ENCODE measurements at regions not wholly inside any gene's neighbourhood (a gene's known extent, or its start where the extent isn't known, plus 50 kb on each side); places are given as distances from the start of the nearest gene placed in this dataset.

DNA sequence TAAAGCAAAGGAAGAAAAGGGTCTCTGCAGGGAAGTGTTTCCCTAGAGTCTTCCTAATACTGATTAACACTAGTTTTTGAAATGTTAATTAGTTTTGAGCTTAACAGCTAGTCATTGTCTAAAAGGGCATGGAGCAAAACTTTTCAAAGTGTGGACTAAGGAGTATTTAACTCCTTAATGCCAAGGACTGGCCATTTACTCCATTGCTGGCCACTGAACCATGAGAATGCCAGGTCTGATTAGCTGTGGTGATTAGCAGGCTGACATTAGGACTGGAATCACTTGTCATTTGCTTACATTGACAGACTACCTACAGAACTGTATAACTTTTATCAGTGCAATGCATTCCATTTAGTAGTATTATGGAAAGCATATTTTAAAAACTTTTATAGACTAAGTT is 987.0 kb downstream of the NR2F1-AS1 start:
- no peak for DNase-seq

DNA sequence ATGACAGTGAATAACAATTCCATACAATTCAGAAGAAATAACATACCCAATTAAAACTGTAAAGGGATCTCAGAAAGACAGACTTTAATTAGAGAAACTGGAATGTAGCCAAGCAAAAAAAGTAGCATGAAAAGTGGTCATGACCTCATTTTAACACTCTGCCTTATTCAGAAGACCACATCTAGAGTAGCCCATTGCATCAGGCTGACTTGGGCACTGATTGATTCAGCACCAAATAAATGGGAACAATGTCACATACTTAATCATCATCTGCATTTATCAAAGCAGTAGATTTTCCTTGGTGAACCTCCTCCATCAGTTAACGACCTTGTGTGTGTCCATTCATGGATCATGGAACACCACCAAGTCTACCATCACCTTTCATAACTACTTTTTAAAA is 992.1 kb downstream of the NR2F1-AS1 start:
- no peak for DNase-seq

DNA sequence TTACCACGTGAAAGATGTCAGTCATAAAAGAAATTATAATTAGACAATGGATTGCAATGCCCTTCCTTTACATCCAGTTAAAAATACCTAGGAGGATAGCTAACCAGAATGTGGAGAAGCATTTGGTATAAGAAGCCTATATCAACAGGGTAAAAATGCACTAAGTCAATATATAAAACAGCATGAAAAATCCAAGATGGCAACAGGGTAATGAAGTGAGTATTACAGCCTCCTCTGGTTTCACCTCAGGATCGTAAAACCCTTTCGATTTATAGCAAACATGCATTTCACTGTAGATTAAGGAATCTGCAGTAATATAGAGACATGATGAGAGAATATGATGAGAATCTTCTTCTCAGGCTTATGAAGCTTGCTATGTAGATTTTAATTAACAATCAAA is 999.3 kb downstream of the NR2F1-AS1 start:
- no peak for DNase-seq

DNA sequence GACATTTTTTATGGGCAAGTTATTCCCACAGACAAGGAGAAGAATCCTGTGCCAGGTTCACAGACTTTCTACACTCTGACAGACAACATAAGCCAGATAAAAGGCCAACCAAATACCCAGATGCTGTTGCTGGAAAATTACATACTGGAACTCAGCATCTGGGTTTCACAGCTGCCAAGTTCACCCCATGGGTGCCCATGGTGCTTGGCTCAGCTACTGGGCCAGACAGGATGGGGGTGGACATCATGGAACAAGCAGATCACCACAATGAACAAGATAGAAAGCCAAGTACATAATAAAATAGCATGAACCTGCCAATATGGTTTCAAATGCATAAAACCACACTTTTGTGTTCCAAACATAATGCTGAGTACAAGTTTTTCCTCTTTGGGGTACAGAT is 999.8 kb downstream of the NR2F1-AS1 start:
- DNase-seq, result no peak

DNA sequence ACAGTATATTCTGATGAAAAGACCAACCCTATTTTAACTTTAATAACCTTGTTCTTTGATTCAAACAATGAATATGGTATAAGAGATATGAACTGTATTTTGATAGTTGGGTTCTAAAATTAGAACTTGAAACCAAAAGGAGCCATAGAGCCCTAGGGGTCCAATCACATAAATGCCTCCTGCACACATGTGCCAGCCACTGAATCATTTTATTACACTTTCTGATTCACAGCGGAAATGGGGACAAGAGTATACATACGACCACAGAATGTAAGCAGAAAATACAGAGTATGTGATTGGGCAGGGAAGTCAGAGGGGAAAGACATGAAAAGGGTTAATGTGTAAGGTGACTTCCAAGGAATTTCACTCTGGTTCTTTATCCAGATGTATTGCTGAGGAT is 1000.2 kb downstream of the NR2F1-AS1 start:
- DNase-seq, result no peak

DNA sequence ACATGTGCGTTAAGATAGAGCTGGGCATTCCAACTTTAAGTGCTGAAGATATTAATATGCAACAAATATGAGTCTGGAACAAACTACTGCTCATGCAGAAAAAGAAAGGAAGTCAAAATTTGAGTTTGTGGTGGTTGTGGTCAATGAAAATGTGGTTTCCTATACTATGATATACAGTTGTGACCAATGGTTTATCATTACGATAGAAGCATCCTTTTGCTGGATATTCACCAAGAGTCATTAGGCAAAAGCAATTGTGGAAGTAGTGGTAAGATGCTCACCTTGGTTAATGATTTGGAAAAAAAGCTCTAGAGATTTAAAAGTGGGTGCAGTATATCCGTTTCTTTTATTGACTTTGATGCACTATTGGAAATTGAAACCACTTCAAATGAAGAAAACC is 1007.0 kb downstream of the NR2F1-AS1 start:
- DNase-seq, result no peak

DNA sequence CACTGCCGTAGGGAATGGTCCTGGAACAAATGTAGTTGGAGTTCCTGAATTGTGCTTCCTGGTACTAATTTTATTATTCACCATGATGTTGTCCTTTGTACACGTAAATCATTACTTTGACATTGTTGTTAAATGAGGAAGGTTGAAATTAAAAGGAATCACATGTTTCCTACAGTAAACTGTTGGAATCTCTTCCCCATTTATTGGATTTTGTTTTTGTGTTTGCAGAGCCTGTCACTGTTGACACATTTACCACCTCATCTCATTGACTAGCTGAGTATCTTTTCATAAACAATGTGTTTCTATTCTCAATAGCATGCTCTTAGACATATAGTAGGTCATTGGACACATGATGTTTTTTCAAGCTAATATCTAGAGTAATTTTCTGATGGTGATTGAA is 1012.5 kb downstream of the NR2F1-AS1 start:
- DNase-seq, result no peak

DNA sequence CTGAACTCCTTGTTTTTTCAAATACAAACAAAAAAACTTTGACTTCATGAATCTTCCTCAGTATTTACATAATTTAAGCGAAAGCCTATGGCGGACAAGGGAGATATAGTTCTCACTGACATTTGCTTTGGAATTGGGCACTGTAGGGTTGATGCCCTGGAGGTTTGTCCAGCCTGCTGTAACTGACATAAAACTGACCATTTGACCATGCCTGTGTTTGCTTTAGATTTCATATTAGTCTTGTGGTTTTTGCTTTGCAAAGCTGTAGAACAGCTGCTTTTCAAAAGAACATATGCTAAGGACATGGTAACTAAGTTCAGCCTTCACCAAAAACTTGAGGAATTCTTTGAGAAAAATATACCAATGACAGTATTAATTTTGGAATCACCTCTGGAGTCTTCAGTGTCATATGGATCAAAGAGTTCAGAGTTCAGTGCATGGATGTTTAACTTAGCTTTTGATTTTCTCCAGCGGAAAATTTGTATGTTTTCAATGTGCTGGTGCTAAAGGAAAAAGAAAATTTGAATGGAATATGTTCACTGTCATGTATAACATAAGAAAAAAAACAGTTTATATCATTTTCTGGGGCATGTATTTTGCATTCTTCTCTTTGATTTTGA is 1013.1 kb downstream of the NR2F1-AS1 start:
- no peak for DNase-seq

DNA sequence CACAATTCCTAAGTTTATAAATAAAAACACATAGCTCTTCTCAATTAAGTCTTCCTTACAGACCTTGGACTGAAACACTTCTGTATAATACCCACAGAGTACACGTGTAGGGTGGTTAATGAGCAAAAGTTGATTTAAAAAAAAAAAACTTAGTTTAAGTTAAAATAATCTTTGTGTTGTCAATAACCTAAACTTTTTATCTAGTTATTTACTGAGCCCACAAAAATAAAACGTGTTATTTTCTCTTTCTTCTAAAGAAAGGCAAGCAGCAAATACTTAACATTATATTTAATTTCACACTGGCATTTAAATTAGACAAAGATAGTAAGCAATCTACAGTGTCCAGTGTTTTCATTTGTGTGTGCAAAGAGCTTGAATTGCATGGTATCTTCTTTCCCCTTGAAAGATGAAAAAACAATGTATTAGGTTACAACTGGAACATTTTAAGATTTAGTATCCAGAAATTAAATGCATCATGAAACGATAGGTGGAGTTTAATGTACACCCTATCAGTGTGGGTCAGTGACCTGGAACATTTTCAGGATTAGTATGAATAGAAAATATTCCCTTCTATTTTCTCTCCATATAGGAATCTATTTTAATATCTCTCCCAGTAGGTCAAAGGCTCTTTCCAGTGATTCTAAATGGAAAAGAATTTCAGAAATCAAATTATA is 1014.8 kb downstream of the NR2F1-AS1 start:
- DNase-seq, result no peak

DNA sequence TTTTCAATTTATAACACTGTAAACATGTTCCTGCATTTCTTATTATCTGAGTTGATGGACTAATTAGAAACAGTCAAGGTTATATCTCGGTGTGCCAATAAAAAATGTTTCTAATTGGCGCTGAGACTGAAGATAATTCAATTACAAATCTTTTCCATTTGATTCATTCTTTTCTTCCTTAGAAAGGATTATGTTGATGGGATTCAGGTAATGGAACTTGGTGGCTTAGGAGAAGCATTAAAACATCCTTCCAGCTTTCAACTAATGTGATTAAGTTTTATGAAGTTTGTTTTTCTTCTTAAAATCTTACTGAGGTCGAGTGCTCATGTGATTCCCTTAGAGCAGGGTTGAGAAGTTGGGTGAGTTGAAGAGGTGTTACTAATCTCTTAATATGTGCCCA is 1015.3 kb downstream of the NR2F1-AS1 start:
- no peak for DNase-seq

DNA sequence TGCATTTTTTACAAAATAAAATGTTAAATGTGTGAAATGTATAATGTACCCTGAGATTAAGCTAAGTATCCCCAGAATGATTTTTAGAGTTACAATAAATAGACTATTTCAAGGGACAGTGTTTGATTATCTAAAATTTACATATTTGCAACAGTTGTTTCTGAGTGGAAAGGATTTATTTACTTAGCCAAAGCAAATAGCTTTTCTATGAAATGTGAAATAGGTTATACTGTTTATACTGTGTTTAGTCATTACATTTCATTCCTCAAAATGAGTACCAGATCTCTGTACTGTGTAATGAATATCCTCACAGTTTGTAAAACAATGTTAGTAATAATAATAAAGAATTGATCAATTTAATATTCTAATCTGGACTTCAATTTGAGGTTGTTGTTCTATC is 1019.0 kb downstream of the NR2F1-AS1 start:
- no peak for DNase-seq

DNA sequence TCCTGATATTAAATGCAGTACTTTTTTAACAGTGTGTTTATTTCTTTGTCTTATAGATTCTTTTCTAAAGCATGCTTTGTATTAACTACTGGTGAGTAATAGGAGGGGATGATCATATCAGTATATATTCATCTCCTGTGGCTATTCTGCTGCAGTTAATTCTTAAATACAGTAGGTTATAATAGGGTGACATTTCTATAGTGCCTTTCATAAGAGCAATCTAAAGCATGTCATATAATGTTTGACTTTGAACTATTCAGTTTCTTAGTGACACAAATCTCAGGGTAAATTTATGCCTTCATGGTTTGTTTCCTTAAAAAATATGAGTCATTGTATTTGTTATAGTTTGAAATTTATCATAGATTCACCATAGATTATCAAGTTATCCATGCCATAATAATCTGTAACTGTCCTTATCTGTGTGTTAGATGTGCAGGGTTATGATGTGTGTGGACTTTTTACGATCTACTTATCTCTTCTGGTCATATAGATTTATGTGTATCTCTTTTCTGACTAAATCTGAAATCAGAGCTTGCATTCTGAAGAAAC is 1019.5 kb downstream of the NR2F1-AS1 start:
- no peak for DNase-seq

DNA sequence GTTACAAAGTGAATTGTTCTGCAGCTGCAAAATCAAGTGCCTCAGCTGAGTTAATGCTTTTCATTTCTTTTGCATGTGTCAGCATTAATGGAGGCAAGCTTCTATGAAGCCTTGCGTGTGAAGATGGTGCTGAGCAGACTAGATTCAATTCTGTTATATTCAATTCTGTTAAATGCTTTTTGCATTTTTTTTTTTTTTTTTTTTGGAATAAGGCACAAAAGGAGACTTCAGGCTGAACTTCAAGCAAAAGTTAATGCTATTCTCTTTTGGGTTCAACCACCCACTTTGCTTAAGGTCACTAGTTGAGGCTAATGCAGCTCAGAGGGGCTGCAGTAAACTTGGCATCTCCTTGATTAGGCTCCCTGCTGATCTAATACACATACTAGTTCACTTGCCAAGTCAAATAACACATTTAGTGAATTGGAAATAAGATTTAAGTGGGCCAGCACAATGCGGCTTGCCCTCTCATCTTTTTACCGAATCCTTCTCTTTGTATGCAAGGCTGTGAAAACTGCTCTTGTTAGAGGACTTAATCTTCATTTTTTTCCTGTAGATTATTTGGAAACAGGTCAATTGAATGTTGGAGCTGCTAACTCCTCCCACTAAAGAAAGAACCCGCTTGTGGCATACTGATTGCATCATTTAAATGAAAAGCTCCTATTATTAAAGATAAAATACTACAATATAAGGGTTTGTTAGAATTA is 1020.2 kb downstream of the NR2F1-AS1 start:
- no peak for DNase-seq

DNA sequence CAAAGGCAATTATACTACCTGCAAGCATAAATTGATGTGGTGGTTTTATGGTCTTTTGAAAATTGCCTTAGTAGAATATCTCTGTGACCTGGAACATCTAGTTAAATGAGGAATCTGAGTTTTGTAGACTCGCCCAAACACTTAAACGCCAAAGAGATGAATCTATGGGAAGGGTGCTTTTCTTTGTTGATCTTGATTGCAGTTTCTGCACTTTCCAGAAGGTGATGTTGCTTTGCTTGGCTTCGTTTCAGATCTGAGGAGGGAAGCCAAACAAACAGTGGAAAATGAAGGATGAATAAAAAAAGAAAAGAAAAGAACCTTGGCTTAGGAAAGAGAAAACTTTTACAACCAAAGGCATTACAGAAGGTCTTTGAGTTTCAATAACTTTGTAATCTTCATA is 1021.2 kb downstream of the NR2F1-AS1 start:
- DNase-seq, result no peak

DNA sequence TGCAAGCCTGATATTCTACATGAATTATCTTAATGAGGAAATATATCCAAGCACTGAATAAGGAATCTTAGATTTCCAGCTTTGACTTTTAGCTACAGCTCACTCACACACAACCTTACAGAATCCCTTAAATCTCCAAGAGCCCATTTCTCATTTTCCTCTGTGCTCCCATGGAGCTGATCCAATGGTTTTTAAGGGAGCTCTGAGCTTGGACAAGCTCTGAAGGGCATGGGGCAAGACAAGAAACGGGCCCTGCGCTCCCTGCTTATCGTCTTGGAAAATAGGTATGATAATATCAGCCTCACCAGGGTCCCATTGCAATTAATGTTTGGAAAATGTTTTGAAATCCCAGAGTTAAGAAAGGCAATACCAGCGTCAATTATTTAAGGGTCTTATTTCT is 1021.7 kb downstream of the NR2F1-AS1 start:
- DNase-seq, result no peak

DNA sequence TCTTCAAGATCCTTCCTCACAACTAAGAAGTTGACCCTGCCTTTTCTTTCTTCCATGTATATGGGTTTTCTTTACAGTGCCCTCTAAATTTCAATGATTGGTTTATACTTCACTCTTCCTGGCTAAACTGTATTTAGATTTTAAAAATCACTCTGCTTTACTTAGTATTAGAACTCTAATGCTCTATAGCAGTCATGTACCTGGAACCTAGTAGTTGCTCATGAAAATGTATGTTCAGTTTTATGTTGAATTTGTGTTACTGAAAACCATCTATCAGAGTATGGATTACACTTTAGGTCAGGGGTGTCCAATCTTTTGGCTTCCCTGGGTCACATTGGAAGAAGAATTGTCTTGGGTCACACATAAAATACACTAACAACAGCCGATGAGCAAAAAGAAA is 1024.3 kb downstream of the NR2F1-AS1 start:
- no peak for DNase-seq

DNA sequence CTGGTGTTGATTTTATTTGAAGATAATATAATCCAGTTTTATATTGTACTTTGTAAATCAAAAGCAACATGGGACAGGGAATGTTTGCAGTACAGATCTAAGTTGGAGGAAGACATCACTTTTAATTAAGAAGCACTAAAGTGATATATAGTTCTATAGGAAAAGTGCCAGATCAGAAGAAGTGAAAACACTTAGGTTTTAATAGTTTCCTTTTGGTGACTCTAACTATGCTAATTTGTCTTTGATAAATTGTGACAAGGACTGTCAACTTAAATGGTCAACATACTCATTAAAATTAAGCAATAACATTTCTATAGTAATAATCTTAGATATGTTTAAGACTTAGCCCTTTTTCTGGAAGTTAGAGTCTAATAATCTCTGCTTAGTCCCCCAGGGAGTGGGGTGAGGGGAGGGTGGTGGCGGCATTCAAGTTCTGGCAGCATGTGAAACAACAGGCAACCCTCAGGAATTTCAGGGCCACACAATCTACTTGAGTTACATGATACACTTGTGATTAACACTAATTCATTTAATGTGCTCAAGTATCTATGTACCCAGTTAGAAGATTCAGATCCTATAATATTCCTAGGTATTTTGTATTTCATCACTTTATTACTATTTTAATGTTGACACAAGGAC is 1026.5 kb downstream of the NR2F1-AS1 start:
- no peak for DNase-seq

DNA sequence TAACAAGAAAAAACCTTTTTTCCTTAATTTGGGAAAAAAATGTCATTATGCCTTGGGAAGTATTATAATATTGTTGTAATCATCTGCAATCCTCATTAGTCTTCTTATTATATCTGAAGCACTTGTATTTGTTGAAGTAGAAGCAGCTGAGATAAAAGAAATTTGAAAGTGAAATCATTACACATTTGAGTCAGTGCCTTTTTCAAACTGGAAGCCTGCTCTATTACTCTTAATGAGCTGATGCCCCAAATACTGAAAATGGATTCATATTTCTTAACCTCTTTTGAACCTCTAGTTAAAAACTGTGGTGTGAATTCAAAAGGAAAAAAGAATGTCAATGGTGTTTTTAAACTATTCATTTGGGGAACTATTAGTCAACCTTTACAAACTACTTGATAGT is 1027.7 kb downstream of the NR2F1-AS1 start:
- no peak for DNase-seq

DNA sequence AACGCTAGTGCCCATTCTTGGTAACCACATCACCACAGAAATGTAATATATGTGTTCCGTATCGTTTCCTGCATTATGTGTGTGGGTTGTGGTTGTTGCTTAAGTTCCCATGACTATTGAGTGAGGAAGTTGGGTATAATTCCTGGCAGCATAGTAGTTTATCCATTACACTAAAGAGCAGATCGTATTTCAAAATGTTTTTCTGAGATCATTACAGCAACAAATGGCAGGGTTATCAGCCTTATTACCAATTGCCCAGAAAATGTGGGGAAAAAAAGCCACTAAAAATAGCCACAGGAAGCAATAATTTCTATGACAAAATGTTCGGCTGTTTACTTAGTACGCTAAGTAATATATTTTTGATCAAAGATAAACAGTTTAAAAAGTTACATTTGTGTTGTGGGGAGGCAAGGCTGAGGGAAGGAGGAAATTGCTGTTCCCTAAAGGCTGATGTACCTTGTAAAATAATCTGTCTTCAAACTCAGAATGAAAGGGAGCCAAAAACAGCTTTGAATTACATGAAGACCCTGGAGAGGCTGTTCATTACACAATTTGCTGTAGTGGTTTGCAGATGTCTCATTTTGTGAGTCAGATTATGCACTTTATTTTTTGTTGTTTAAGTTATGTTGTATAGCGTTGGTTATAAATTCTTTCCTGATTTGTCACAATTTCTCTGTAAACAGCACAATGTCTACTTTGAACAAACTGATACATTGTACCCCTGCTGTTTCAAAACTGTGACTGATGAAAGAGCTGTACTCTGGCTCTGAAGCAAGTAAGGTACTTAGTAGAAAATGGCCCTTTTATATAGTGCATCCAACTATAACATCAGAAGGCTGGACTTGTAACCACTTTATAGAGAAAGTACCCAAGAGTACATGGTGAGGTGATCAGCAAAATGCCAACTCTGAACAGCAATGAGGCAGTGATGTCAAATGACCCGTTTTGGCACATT is 1028.5 kb downstream of the NR2F1-AS1 start:
- peak; percentile 36 for DNase-seq

DNA sequence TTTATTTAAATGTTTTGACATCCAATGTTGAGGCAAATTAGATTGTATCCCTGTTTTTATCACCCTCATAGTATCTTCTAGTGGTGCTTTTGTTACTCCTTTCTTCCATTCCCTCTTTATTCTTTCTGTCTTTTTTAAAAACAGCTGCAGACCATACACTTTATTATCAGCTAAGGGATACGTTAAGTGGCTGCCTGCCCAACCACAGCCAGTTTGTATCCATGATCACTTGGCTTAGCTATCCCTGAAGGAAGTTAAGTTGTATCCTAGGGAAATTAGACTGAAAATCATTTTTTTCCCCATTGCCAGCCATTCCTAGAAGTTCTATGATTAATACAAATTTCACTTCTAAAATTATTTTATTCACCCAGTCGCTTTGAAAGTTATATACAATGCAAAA is 1032.7 kb downstream of the NR2F1-AS1 start:
- DNase-seq, result no peak

DNA sequence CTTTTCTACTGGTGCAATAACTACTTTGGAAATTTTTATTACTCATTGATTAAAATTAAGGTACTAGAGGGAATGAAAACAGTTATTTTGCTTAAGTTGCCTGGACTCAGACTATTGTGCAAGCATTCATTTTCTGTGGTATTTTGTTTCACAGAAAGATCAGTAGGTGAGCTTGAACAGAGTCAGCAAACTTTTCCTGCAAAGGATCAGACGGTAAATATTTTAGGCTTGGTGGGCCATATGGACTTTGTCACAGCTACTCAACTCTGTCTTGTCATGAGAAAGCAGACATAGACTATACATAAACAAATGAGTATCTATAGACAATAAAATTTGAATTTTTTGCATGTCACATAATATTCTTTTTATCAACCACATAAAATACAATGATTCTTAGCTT is 1036.4 kb downstream of the NR2F1-AS1 start:
- no peak for DNase-seq

DNA sequence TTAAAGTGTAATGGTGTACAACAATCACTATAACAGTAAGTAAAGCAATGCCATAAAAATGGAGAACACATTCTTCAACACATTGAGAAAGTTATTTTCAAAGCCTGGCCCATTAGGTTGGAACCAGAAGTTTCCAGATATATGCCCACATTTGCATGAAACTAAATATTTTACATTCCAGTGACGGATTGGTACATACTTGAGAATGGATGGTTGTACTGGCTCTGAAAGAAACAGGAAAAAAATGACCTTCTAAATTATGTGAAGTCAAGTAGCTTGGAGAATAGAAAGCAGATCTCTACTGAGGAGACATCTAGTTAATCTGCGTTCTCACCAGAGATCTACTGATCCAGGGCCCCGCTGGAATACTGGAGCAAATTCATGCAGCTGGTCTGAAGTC is 1037.0 kb downstream of the NR2F1-AS1 start:
- DNase-seq, result no peak

DNA sequence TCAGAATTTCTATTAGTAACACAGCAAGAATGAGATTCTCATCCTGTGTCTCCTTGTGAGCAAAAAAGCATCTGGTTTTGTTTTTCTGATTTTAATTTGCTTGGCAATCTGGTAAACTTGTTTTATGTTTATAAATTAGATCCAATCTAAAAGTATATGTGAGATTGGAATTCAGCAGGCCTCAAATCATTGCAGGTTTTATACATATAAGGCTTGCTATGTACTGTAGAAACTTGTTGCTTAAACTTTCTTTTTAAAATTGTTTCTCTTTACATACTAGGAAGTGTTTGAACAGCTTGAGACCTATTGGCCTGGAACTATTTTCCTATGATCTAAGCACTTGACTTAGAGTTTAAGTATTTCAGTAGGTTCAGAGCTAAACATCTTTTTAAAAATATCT is 1037.8 kb downstream of the NR2F1-AS1 start:
- no peak for DNase-seq

All from SHP77 treated with DMSO at 0.1 percent for 48 hours (cell line).